ENCODE measurements at regions not wholly inside any gene's neighbourhood (a gene's known extent, or its start where the extent isn't known, plus 50 kb on each side); places are given as distances from the start of the nearest gene placed in this dataset.
"Not testable (repeated sequence)": the region's sequence is repeated elsewhere in the genome, so short reads cannot be mapped to it uniquely, and the experiment has no call there.

- not testable (repeated sequence) for H3K4me3 ChIP-seq (replicated peaks; ENCODE audit: low read depth, low read length); H3K27me3 ChIP-seq (replicated peaks; ENCODE audit: control insufficient read depth, insufficient read depth, low read length); H3K36me3 ChIP-seq (ENCODE audit: control insufficient read depth, insufficient read depth, low read length); DNase-seq (ENCODE audit: extremely low read depth, insufficient read length)
Observed at GRCh38 chrX:89539150-89539549, 382.6 kb upstream of the TGIF2LX start.

GRCh38 chrX:89557146-89557545 lies 364.6 kb upstream of the TGIF2LX start:
- not testable (repeated sequence) for H3K4me3 ChIP-seq (replicated peaks; ENCODE audit: low read depth, low read length); H3K27me3 ChIP-seq (replicated peaks; ENCODE audit: control insufficient read depth, insufficient read depth, low read length); H3K36me3 ChIP-seq (ENCODE audit: control insufficient read depth, insufficient read depth, low read length); DNase-seq (ENCODE audit: extremely low read depth, insufficient read length)

GRCh38 chrX:89562079-89562478 lies 359.6 kb upstream of the TGIF2LX start:
- H3K36me3 ChIP-seq (ENCODE audit: control insufficient read depth, insufficient read depth, low read length); DNase-seq (ENCODE audit: extremely low read depth, insufficient read length); H3K4me3 ChIP-seq (replicated peaks; ENCODE audit: low read depth, low read length); H3K27me3 ChIP-seq (replicated peaks; ENCODE audit: control insufficient read depth, insufficient read depth, low read length): not testable (repeated sequence)

GRCh38 chrX:89563107-89563506 lies 358.6 kb upstream of the TGIF2LX start:
- not testable (repeated sequence) for H3K36me3 ChIP-seq (ENCODE audit: control insufficient read depth, insufficient read depth, low read length); H3K4me3 ChIP-seq (replicated peaks; ENCODE audit: low read depth, low read length); H3K27me3 ChIP-seq (replicated peaks; ENCODE audit: control insufficient read depth, insufficient read depth, low read length); DNase-seq (ENCODE audit: extremely low read depth, insufficient read length)

GRCh38 chrX:89567787-89568186 lies 353.9 kb upstream of the TGIF2LX start:
- not testable (repeated sequence) for H3K4me3 ChIP-seq (replicated peaks; ENCODE audit: low read depth, low read length); DNase-seq (ENCODE audit: extremely low read depth, insufficient read length); H3K27me3 ChIP-seq (replicated peaks; ENCODE audit: control insufficient read depth, insufficient read depth, low read length); H3K36me3 ChIP-seq (ENCODE audit: control insufficient read depth, insufficient read depth, low read length)

- not testable (repeated sequence) for DNase-seq (ENCODE audit: extremely low read depth, insufficient read length)
Observed at GRCh38 chrX:89581868-89582267, 339.8 kb upstream of the TGIF2LX start.

GRCh38 chrX:89631858-89632257 lies 289.9 kb upstream of the TGIF2LX start:
- not testable (repeated sequence) for H3K4me3 ChIP-seq (replicated peaks; ENCODE audit: low read depth, low read length); DNase-seq (ENCODE audit: extremely low read depth, insufficient read length); H3K27me3 ChIP-seq (replicated peaks; ENCODE audit: control insufficient read depth, insufficient read depth, low read length); H3K36me3 ChIP-seq (ENCODE audit: control insufficient read depth, insufficient read depth, low read length)

More at GRCh38 chrX:89581868-89582267, 339.8 kb upstream of the TGIF2LX start:
- H3K27me3 ChIP-seq (replicated peaks; ENCODE audit: control insufficient read depth, insufficient read depth, low read length); H3K4me3 ChIP-seq (replicated peaks; ENCODE audit: low read depth, low read length); H3K36me3 ChIP-seq (ENCODE audit: control insufficient read depth, insufficient read depth, low read length): not testable (repeated sequence)

GRCh38 chrX:89635887-89636286 lies 285.8 kb upstream of the TGIF2LX start:
- not testable (repeated sequence) for H3K36me3 ChIP-seq (ENCODE audit: control insufficient read depth, insufficient read depth, low read length); H3K4me3 ChIP-seq (replicated peaks; ENCODE audit: low read depth, low read length); H3K27me3 ChIP-seq (replicated peaks; ENCODE audit: control insufficient read depth, insufficient read depth, low read length); DNase-seq (ENCODE audit: extremely low read depth, insufficient read length)

- not testable (repeated sequence) for H3K27me3 ChIP-seq (replicated peaks; ENCODE audit: control insufficient read depth, insufficient read depth, low read length); H3K36me3 ChIP-seq (ENCODE audit: control insufficient read depth, insufficient read depth, low read length); H3K4me3 ChIP-seq (replicated peaks; ENCODE audit: low read depth, low read length); DNase-seq (ENCODE audit: extremely low read depth, insufficient read length)
Observed at GRCh38 chrX:89658662-89659061, 263.0 kb upstream of the TGIF2LX start.

GRCh38 chrX:89706481-89706880 lies 215.2 kb upstream of the TGIF2LX start:
- not testable (repeated sequence) for H3K4me3 ChIP-seq (replicated peaks; ENCODE audit: low read depth, low read length); H3K27me3 ChIP-seq (replicated peaks; ENCODE audit: control insufficient read depth, insufficient read depth, low read length); H3K36me3 ChIP-seq (ENCODE audit: control insufficient read depth, insufficient read depth, low read length); DNase-seq (ENCODE audit: extremely low read depth, insufficient read length)

GRCh38 chrX:89707363-89707927 lies 214.3 kb upstream of the TGIF2LX start:
- not testable (repeated sequence) for DNase-seq (ENCODE audit: extremely low read depth, insufficient read length)

GRCh38 chrX:89734367-89734766 lies 187.3 kb upstream of the TGIF2LX start:
- H3K36me3 ChIP-seq (ENCODE audit: control insufficient read depth, insufficient read depth, low read length); H3K4me3 ChIP-seq (replicated peaks; ENCODE audit: low read depth, low read length); H3K27me3 ChIP-seq (replicated peaks; ENCODE audit: control insufficient read depth, insufficient read depth, low read length); DNase-seq (ENCODE audit: extremely low read depth, insufficient read length): not testable (repeated sequence)

More at GRCh38 chrX:89707363-89707927, 214.3 kb upstream of the TGIF2LX start:
- H3K36me3 ChIP-seq (ENCODE audit: control insufficient read depth, insufficient read depth, low read length); H3K27me3 ChIP-seq (replicated peaks; ENCODE audit: control insufficient read depth, insufficient read depth, low read length); H3K4me3 ChIP-seq (replicated peaks; ENCODE audit: low read depth, low read length): not testable (repeated sequence)

GRCh38 chrX:89756466-89756865 lies 165.2 kb upstream of the TGIF2LX start:
- DNase-seq (ENCODE audit: extremely low read depth, insufficient read length); H3K4me3 ChIP-seq (replicated peaks; ENCODE audit: low read depth, low read length); H3K36me3 ChIP-seq (ENCODE audit: control insufficient read depth, insufficient read depth, low read length); H3K27me3 ChIP-seq (replicated peaks; ENCODE audit: control insufficient read depth, insufficient read depth, low read length): not testable (repeated sequence)

Measured in GM06990 (cell line).